Embryonic facial prominence (tissue), 1 donor: ENCODE measurements at regions not wholly inside any gene's neighbourhood (a gene's known extent, or its start where the extent isn't known, plus 50 kb on each side); places are given as distances from the start of the nearest gene placed in this dataset.

Experiments
- DNase-seq: peaks from one replicate; pipeline ENCODE4 v3.0.0-alpha.2; 2016; ENCODE audit errors: extremely low spot score

DNA sequence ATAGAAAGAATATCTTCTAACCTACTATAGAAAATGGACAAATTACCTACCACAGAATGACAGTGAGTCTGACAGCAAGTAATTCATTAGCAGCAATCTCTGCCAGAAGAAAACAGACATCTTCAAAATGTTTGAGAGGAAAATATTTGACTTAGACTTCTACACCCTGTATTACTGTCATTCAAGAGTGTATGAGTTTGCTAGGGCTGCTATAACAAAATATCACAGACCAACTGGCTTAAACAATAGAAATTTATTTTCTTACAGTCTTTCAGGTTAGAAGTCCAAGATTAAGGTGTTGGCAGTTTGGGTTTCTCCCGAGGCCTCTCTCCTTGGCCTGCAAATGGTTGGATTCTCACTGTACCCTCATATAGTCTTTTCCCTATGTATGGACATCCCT is 52.9 kb upstream of the FGGY start:
- no peak for DNase-seq

DNA sequence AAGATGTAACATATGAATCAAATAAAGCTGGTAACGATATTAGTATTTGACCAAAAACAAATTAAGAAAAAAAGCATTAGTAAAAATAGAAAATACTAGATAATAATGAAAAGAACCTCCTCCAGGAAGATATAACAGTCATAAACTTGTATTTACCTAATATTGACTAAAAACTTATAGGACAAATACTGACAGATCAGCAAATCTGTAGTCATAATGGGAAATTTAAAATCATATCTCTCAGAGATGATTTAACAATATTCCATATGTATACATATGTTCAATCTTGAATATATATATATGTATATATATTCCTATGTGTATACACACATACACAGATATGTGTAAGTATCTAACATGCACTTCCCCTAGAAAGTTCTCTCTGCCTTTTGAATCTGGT is 52.0 kb upstream of the FGGY start:
- no peak for DNase-seq
